H9 (cell line): ENCODE measurements at regions not wholly inside any gene's neighbourhood (a gene's known extent, or its start where the extent isn't known, plus 50 kb on each side); places are given as distances from the start of the nearest gene placed in this dataset.
A peak's percentile ranks its signal among the peaks of the same experiment; 100 is the strongest.

ENCODE experiments used
- DNase-seq: peaks from one replicate; pipeline ENCODE4 v3.0.0-alpha.2; 2017
- H2AFZ ChIP-seq: one replicate; pipeline ENCODE4 v1.6.1; 2013; ENCODE audit warnings: mild to moderate bottlenecking, low read length, control low read depth, moderate library complexity
- H2AK5ac ChIP-seq: 2 replicates; pipeline ENCODE4 v1.6.1; 2013; ENCODE audit warnings: low read length, control low read depth, mixed read lengths; ENCODE audit not compliant: insufficient read length
- H2BK120ac ChIP-seq: one replicate; pipeline ENCODE4 v1.6.1; 2013; ENCODE audit warnings: low read depth, mild to moderate bottlenecking, low read length, control low read depth, inconsistent platforms; ENCODE audit not compliant: poor library complexity, severe bottlenecking
- H2BK12ac ChIP-seq: 2 replicates; pipeline ENCODE4 v1.6.1; 2013; ENCODE audit warnings: low read length, control low read depth, mixed read lengths, low read depth; ENCODE audit not compliant: insufficient read length
- H2BK15ac ChIP-seq: 2 replicates; pipeline ENCODE4 v1.6.1; 2013; ENCODE audit warnings: low read depth, low read length, control low read depth
- H2BK20ac ChIP-seq: one replicate; pipeline ENCODE4 v1.6.1; 2013; ENCODE audit warnings: low read depth, mild to moderate bottlenecking, low read length, control low read depth, inconsistent platforms; ENCODE audit not compliant: poor library complexity, severe bottlenecking
- H2BK5ac ChIP-seq: 2 replicates; pipeline ENCODE4 v1.6.1; 2013; ENCODE audit warnings: low read length, control low read depth, mixed read lengths; ENCODE audit not compliant: insufficient read length
- H3K14ac ChIP-seq: 2 replicates; pipeline ENCODE4 v1.6.1; 2013; ENCODE audit warnings: low read length, control low read depth; ENCODE audit not compliant: insufficient read depth
- H3K18ac ChIP-seq: 2 replicates; pipeline ENCODE4 v1.6.1; 2013; ENCODE audit warnings: low read depth, mild to moderate bottlenecking, mixed read lengths, low read length, control low read depth; ENCODE audit not compliant: insufficient read length
- H3K23ac ChIP-seq: 2 replicates; pipeline ENCODE4 v1.6.1; 2013; ENCODE audit warnings: low read length, control low read depth, mixed read lengths, low read depth; ENCODE audit not compliant: insufficient read length
- H3K23me2 ChIP-seq: 2 replicates; pipeline ENCODE4 v1.6.1; 2013; ENCODE audit warnings: low read depth, mild to moderate bottlenecking, mixed read lengths, low read length, control low read depth; ENCODE audit not compliant: insufficient read length, poor library complexity, severe bottlenecking
- H3K27ac ChIP-seq: 2 replicates; pipeline ENCODE4 v1.5.1; 2013; ENCODE audit warnings: low read length, control low read depth, mixed read lengths, low read depth; ENCODE audit not compliant: insufficient read length
- H3K27me3 ChIP-seq: 2 replicates; pipeline ENCODE4 v1.6.1; 2013; ENCODE audit warnings: low read length, control low read depth, inconsistent platforms; ENCODE audit not compliant: insufficient read depth
- H3K4ac ChIP-seq: 2 replicates; pipeline ENCODE4 v1.6.1; 2013; ENCODE audit warnings: low read depth, mild to moderate bottlenecking, control low read depth, inconsistent platforms, low read length, moderate library complexity
- H3K4me1 ChIP-seq: 2 replicates; pipeline ENCODE4 v1.6.1; 2013; ENCODE audit warnings: low read length, control low read depth, inconsistent platforms; ENCODE audit not compliant: insufficient read depth
- H3K4me2 ChIP-seq: 2 replicates; pipeline ENCODE4 v1.6.1; 2013; ENCODE audit warnings: low read length, control low read depth, mixed read lengths; ENCODE audit not compliant: insufficient read length, insufficient read depth
- H3K56ac ChIP-seq: 2 replicates; pipeline ENCODE4 v1.6.1; 2013; ENCODE audit warnings: low read depth, mild to moderate bottlenecking, mixed read lengths, low read length, control low read depth; ENCODE audit not compliant: insufficient read length
- H3K79me1 ChIP-seq: 2 replicates; pipeline ENCODE4 v1.6.1; 2013; ENCODE audit warnings: low read depth, mild to moderate bottlenecking, moderate library complexity, low read length, control low read depth, inconsistent platforms; ENCODE audit not compliant: insufficient read depth, poor library complexity, severe bottlenecking
- H3K79me2 ChIP-seq: 2 replicates; pipeline ENCODE4 v1.6.1; 2013; ENCODE audit warnings: low read length, control low read depth, inconsistent platforms; ENCODE audit not compliant: insufficient read depth
- H3K9ac ChIP-seq: 2 replicates; pipeline ENCODE4 v1.6.1; 2013; ENCODE audit warnings: low read length, control low read depth, mixed read lengths; ENCODE audit not compliant: insufficient read length; ENCODE audit errors: extremely low read depth
- H3K9me3 ChIP-seq: one replicate; pipeline ENCODE4 v1.6.1; 2013; ENCODE audit warnings: low read depth, low read length, inconsistent platforms; ENCODE audit not compliant: control insufficient read depth
- H3T11ph ChIP-seq: one replicate; pipeline ENCODE4 v1.6.1; 2013; ENCODE audit warnings: mild to moderate bottlenecking, low read length, control low read depth, inconsistent platforms
- H4K20me1 ChIP-seq: one replicate; pipeline ENCODE4 v1.6.1; 2013; ENCODE audit not compliant: control insufficient read depth, insufficient read length, insufficient read depth
- H4K5ac ChIP-seq: 2 replicates; pipeline ENCODE4 v1.6.1; 2013; ENCODE audit warnings: low read depth, mild to moderate bottlenecking, mixed read lengths, low read length, control low read depth; ENCODE audit not compliant: insufficient read length
- H4K8ac ChIP-seq: replicated peaks from 2 replicates; pipeline ENCODE4 v1.6.1; 2013; ENCODE audit warnings: low read length, control low read depth, mixed read lengths, low read depth; ENCODE audit not compliant: insufficient read length
- H4K91ac ChIP-seq: 2 replicates; pipeline ENCODE4 v1.6.1; 2013; ENCODE audit warnings: low read depth, mild to moderate bottlenecking, moderate library complexity, mixed read lengths, low read length, control low read depth; ENCODE audit not compliant: insufficient read length
- H3K27ac Mint-ChIP-seq, 3 experiments: 2 replicates in 2 of 3; 3 replicates in 1 of 3; pipeline ENCODE4 v1.8.0; 2020 to 2021; ENCODE audit warnings: mixed read lengths in 3 of 3, mild to moderate bottlenecking in 1 of 3, moderate library complexity in 1 of 3
- H3K27me3 Mint-ChIP-seq: 2 replicates; pipeline ENCODE4 v1.8.0; 2021; ENCODE audit warnings: low read depth, mild to moderate bottlenecking, moderate library complexity, mixed read lengths
- H3K36me3 Mint-ChIP-seq, 3 experiments: 2 replicates in 2 of 3; 3 replicates in 1 of 3; pipeline ENCODE4 v1.8.0; 2020 to 2021; ENCODE audit warnings: low read depth in 3 of 3, mixed read lengths in 3 of 3; ENCODE audit not compliant: insufficient read depth in 1 of 3
- H3K4me1 Mint-ChIP-seq, 2 experiments: 2 replicates each; pipeline ENCODE4 v1.8.0; 2020; ENCODE audit warnings: mixed read lengths in 2 of 2
- H3K4me3 Mint-ChIP-seq, 2 experiments: 2 replicates in 1 of 2; 3 replicates in 1 of 2; pipeline ENCODE4 v1.8.0; 2020 to 2021; ENCODE audit warnings: mild to moderate bottlenecking in 2 of 2, mixed read lengths in 2 of 2, moderate library complexity in 1 of 2
- H3K9me3 Mint-ChIP-seq, 2 experiments: 2 replicates in 1 of 2; 3 replicates in 1 of 2; pipeline ENCODE4 v1.8.0; 2020; ENCODE audit warnings: mild to moderate bottlenecking in 2 of 2, mixed read lengths in 2 of 2, moderate library complexity in 1 of 2
- WGBS: extraction: QIAGEN DNeasy Blood & Tissue Kit; methylation state at CpG from one replicate; pipeline ENCODE4 v1.1.7; 2013; ENCODE audit warnings: missing lambda C conversion rate, low lambda C conversion rate, mixed read lengths; ENCODE audit not compliant: insufficient read length; ENCODE audit errors: extremely low coverage; 5-methylcytosine and 5-hydroxymethylcytosine counted together
- TF ChIP-seq, protein P1 (sequence below): fragments of 200-600 bp; sonication (generic); conservative IDR thresholded peaks from 3 replicates; pipeline ENCODE4 v1.8.0; 2021; ENCODE audit warnings: antibody characterized with exemption, mild to moderate bottlenecking

GRCh38 chr5:109468737-109469420 lies 59.1 kb upstream of the PJA2 start:
- H3K4me1 Mint-ChIP-seq: no peaks in the 10 kb centered on the region
- no peak overlapping the region for H2AFZ ChIP-seq
- no peak overlapping the region for H3K18ac ChIP-seq
- H3K36me3 Mint-ChIP-seq: no peaks in the 10 kb centered on the region
- H3K79me2 ChIP-seq: no peaks in the 10 kb centered on the region
- H2BK15ac ChIP-seq: no peak overlapping the region
- no peak overlapping the region for H2BK12ac ChIP-seq
- H3K9me3 ChIP-seq: no peaks in the 10 kb centered on the region
- no peak overlapping the region for H2BK120ac ChIP-seq
- H4K20me1 ChIP-seq: no peaks in the 10 kb centered on the region
- H3K27me3 Mint-ChIP-seq: no peaks in the 10 kb centered on the region
- no CpG with 5 or more reads among the region's 4 CpGs for WGBS
- no peak overlapping the region for H3K9ac ChIP-seq
- TF ChIP-seq, protein P1, sequence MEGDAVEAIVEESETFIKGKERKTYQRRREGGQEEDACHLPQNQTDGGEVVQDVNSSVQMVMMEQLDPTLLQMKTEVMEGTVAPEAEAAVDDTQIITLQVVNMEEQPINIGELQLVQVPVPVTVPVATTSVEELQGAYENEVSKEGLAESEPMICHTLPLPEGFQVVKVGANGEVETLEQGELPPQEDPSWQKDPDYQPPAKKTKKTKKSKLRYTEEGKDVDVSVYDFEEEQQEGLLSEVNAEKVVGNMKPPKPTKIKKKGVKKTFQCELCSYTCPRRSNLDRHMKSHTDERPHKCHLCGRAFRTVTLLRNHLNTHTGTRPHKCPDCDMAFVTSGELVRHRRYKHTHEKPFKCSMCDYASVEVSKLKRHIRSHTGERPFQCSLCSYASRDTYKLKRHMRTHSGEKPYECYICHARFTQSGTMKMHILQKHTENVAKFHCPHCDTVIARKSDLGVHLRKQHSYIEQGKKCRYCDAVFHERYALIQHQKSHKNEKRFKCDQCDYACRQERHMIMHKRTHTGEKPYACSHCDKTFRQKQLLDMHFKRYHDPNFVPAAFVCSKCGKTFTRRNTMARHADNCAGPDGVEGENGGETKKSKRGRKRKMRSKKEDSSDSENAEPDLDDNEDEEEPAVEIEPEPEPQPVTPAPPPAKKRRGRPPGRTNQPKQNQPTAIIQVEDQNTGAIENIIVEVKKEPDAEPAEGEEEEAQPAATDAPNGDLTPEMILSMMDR: peak; percentile 74
- H3K27ac ChIP-seq: no peak overlapping the region
- H2BK20ac ChIP-seq: no peak overlapping the region
- DNase-seq: peak; percentile 62
- no peaks in the 10 kb centered on the region for H3K23me2 ChIP-seq
- H3K56ac ChIP-seq: no peak overlapping the region
- no peaks in the 10 kb centered on the region for H3K27me3 ChIP-seq
- no peak overlapping the region for H3T11ph ChIP-seq
- no peaks in the 10 kb centered on the region for H3K4me1 ChIP-seq
- no peak overlapping the region for H4K8ac ChIP-seq
- no peaks in the 10 kb centered on the region for H3K79me1 ChIP-seq
- no peak overlapping the region for H4K91ac ChIP-seq
- H3K9me3 Mint-ChIP-seq: no peaks in the 10 kb centered on the region
- H3K23ac ChIP-seq: no peak overlapping the region
- no peak overlapping the region for H4K5ac ChIP-seq
- H3K4me3 Mint-ChIP-seq: no peak overlapping the region
- no peak overlapping the region for H2BK5ac ChIP-seq
- no peak overlapping the region for H2AK5ac ChIP-seq
- H3K27ac Mint-ChIP-seq: no peak overlapping the region
- no peak overlapping the region for H3K4me2 ChIP-seq
- no peak overlapping the region for H3K4ac ChIP-seq
- no peak overlapping the region for H3K14ac ChIP-seq
